ENCODE measurements at regions not wholly inside any gene's neighbourhood (a gene's known extent, or its start where the extent isn't known, plus 50 kb on each side); places are given as distances from the start of the nearest gene placed in this dataset.
"Not testable (repeated sequence)": the region's sequence is repeated elsewhere in the genome, so short reads cannot be mapped to it uniquely, and the experiment has no call there.

- H3K4me3 ChIP-seq (ENCODE audit: low read depth in 1 of 2, low read length in 2 of 2), result no peak overlapping the region
- H3K27ac ChIP-seq (ENCODE audit: low read length), result no peak overlapping the region
- H3K36me3 ChIP-seq (ENCODE audit: control insufficient read depth in 1 of 2, insufficient read depth in 2 of 2, low read length in 2 of 2), result no peaks in the 10 kb centered on the region
Observed at GRCh38 chr4:144851948-144852347, 206.0 kb downstream of the HHIP start.

GRCh38 chr4:144861471-144861870, 215.5 kb downstream of the HHIP start:
- no peaks in the 10 kb centered on the region for H3K27me3 ChIP-seq (ENCODE audit: low read depth, low read length)
- no peaks in the 10 kb centered on the region for H3K36me3 ChIP-seq (ENCODE audit: control insufficient read depth in 1 of 2, insufficient read depth in 2 of 2, low read length in 2 of 2)
- H3K27ac ChIP-seq (ENCODE audit: low read length), result no peak overlapping the region
- no peaks in the 10 kb centered on the region for H3K4me1 ChIP-seq (ENCODE audit: control insufficient read depth in 1 of 2, insufficient read depth in 2 of 2, low read length in 2 of 2)
- no peak overlapping the region for H3K4me3 ChIP-seq (ENCODE audit: low read depth in 1 of 2, low read length in 2 of 2)
- H3K9me3 ChIP-seq (ENCODE audit: control insufficient read depth in 1 of 2, low read length in 2 of 2), result peaks cover 0 to 4% of the 10 kb centered on the region in 2 donors

More at GRCh38 chr4:144851948-144852347, 206.0 kb downstream of the HHIP start:
- no peaks in the 10 kb centered on the region for H3K27me3 ChIP-seq (ENCODE audit: low read depth, low read length)
- H3K9me3 ChIP-seq (ENCODE audit: control insufficient read depth in 1 of 2, low read length in 2 of 2), result peaks cover 0 to 3% of the 10 kb centered on the region in 2 donors
- no peaks in the 10 kb centered on the region for H3K4me1 ChIP-seq (ENCODE audit: control insufficient read depth in 1 of 2, insufficient read depth in 2 of 2, low read length in 2 of 2)

- H3K4me1 ChIP-seq (ENCODE audit: control insufficient read depth in 1 of 2, insufficient read depth in 2 of 2, low read length in 2 of 2), result no peaks in the 10 kb centered on the region
- no peaks in the 10 kb centered on the region for H3K36me3 ChIP-seq (ENCODE audit: control insufficient read depth in 1 of 2, insufficient read depth in 2 of 2, low read length in 2 of 2)
- H3K27me3 ChIP-seq (ENCODE audit: low read depth, low read length), result no peaks in the 10 kb centered on the region
- H3K4me3 ChIP-seq (ENCODE audit: low read depth in 1 of 2, low read length in 2 of 2), result no peak overlapping the region
- no peak overlapping the region for H3K27ac ChIP-seq (ENCODE audit: low read length)
- H3K9me3 ChIP-seq (ENCODE audit: control insufficient read depth in 1 of 2, low read length in 2 of 2), result peaks cover 0 to 4% of the 10 kb centered on the region in 2 donors
Observed at GRCh38 chr4:144862210-144862609, 216.3 kb downstream of the HHIP start.

GRCh38 chr4:144864891-144865290, 218.9 kb downstream of the HHIP start:
- not testable (repeated sequence) for H3K36me3 ChIP-seq (ENCODE audit: control insufficient read depth in 1 of 2, insufficient read depth in 2 of 2, low read length in 2 of 2); H3K4me3 ChIP-seq (ENCODE audit: low read depth in 1 of 2, low read length in 2 of 2); H3K27me3 ChIP-seq (ENCODE audit: low read depth, low read length); H3K4me1 ChIP-seq (ENCODE audit: control insufficient read depth in 1 of 2, insufficient read depth in 2 of 2, low read length in 2 of 2); H3K9me3 ChIP-seq (ENCODE audit: control insufficient read depth in 1 of 2, low read length in 2 of 2); H3K27ac ChIP-seq (ENCODE audit: low read length)

- Histone ChIP-seq H3K9me3 (ENCODE audit: control insufficient read depth in 1 of 2, low read length in 2 of 2) (peaks cover 0 to 2% of the 10 kb centered on the region in 2 donors), H3K27ac (ENCODE audit: low read length) (no peak overlapping the region), H3K4me3 (ENCODE audit: low read depth in 1 of 2, low read length in 2 of 2) (no peak overlapping the region), H3K36me3 (ENCODE audit: control insufficient read depth in 1 of 2, insufficient read depth in 2 of 2, low read length in 2 of 2) (no peaks in the 10 kb centered on the region), H3K4me1 (ENCODE audit: control insufficient read depth in 1 of 2, insufficient read depth in 2 of 2, low read length in 2 of 2) (no peaks in the 10 kb centered on the region), H3K27me3 (ENCODE audit: low read depth, low read length) (no peaks in the 10 kb centered on the region)
Observed at GRCh38 chr4:144868309-144868708, 222.4 kb downstream of the HHIP start.

GRCh38 chr4:144872508-144873225, 225.3 kb downstream of the ANAPC10 start:
- H3K27me3 ChIP-seq (ENCODE audit: low read depth, low read length), result no peaks in the 10 kb centered on the region
- H3K9me3 ChIP-seq (ENCODE audit: control insufficient read depth in 1 of 2, low read length in 2 of 2), result no peaks in the 10 kb centered on the region
- H3K4me3 ChIP-seq (ENCODE audit: low read depth in 1 of 2, low read length in 2 of 2), result no peak overlapping the region
- no peaks in the 10 kb centered on the region for H3K36me3 ChIP-seq (ENCODE audit: control insufficient read depth in 1 of 2, insufficient read depth in 2 of 2, low read length in 2 of 2)
- no peak overlapping the region for H3K27ac ChIP-seq (ENCODE audit: low read length)
- no peaks in the 10 kb centered on the region for H3K4me1 ChIP-seq (ENCODE audit: control insufficient read depth in 1 of 2, insufficient read depth in 2 of 2, low read length in 2 of 2)

- no peak overlapping the region for H3K4me3 ChIP-seq (ENCODE audit: low read depth in 1 of 2, low read length in 2 of 2)
- H3K27ac ChIP-seq (ENCODE audit: low read length), result no peak overlapping the region
- H3K36me3 ChIP-seq (ENCODE audit: control insufficient read depth in 1 of 2, insufficient read depth in 2 of 2, low read length in 2 of 2), result no peaks in the 10 kb centered on the region
Observed at GRCh38 chr4:144873226-144873990, 224.6 kb downstream of the ANAPC10 start.

GRCh38 chr4:144894573-144894972, 203.4 kb downstream of the ANAPC10 start:
- Histone ChIP-seq H3K36me3 (ENCODE audit: control insufficient read depth in 1 of 2, insufficient read depth in 2 of 2, low read length in 2 of 2) (no peaks in the 10 kb centered on the region), H3K27ac (ENCODE audit: low read length) (no peak overlapping the region), H3K4me1 (ENCODE audit: control insufficient read depth in 1 of 2, insufficient read depth in 2 of 2, low read length in 2 of 2) (no peaks in the 10 kb centered on the region), H3K4me3 (ENCODE audit: low read depth in 1 of 2, low read length in 2 of 2) (no peak overlapping the region), H3K9me3 (ENCODE audit: control insufficient read depth in 1 of 2, low read length in 2 of 2) (peaks cover 0 to 4% of the 10 kb centered on the region in 2 donors), H3K27me3 (ENCODE audit: low read depth, low read length) (no peaks in the 10 kb centered on the region)

More at GRCh38 chr4:144873226-144873990, 224.6 kb downstream of the ANAPC10 start:
- no peaks in the 10 kb centered on the region for H3K4me1 ChIP-seq (ENCODE audit: control insufficient read depth in 1 of 2, insufficient read depth in 2 of 2, low read length in 2 of 2)
- H3K9me3 ChIP-seq (ENCODE audit: control insufficient read depth in 1 of 2, low read length in 2 of 2), result no peaks in the 10 kb centered on the region
- H3K27me3 ChIP-seq (ENCODE audit: low read depth, low read length), result no peaks in the 10 kb centered on the region

GRCh38 chr4:144899393-144899792, 198.6 kb downstream of the ANAPC10 start:
- no peaks in the 10 kb centered on the region for H3K36me3 ChIP-seq (ENCODE audit: control insufficient read depth in 1 of 2, insufficient read depth in 2 of 2, low read length in 2 of 2)
- H3K27me3 ChIP-seq (ENCODE audit: low read depth, low read length), result no peaks in the 10 kb centered on the region
- H3K27ac ChIP-seq (ENCODE audit: low read length), result no peak overlapping the region
- no peak overlapping the region for H3K4me3 ChIP-seq (ENCODE audit: low read depth in 1 of 2, low read length in 2 of 2)
- no peaks in the 10 kb centered on the region for H3K4me1 ChIP-seq (ENCODE audit: control insufficient read depth in 1 of 2, insufficient read depth in 2 of 2, low read length in 2 of 2)
- H3K9me3 ChIP-seq (ENCODE audit: control insufficient read depth in 1 of 2, low read length in 2 of 2), result peaks cover 0 to 4% of the 10 kb centered on the region in 2 donors

GRCh38 chr4:144901141-144901540, 196.9 kb downstream of the ANAPC10 start:
- Histone ChIP-seq H3K27me3 (ENCODE audit: low read depth, low read length) (no peaks in the 10 kb centered on the region), H3K27ac (ENCODE audit: low read length) (no peak overlapping the region), H3K36me3 (ENCODE audit: control insufficient read depth in 1 of 2, insufficient read depth in 2 of 2, low read length in 2 of 2) (no peaks in the 10 kb centered on the region), H3K4me3 (ENCODE audit: low read depth in 1 of 2, low read length in 2 of 2) (no peak overlapping the region), H3K4me1 (ENCODE audit: control insufficient read depth in 1 of 2, insufficient read depth in 2 of 2, low read length in 2 of 2) (peaks cover 0 to 5% of the 10 kb centered on the region in 2 donors), H3K9me3 (ENCODE audit: control insufficient read depth in 1 of 2, low read length in 2 of 2) (peaks cover 0 to 4% of the 10 kb centered on the region in 2 donors)

GRCh38 chr4:144902614-144903013, 195.4 kb downstream of the ANAPC10 start:
- H3K9me3 ChIP-seq (ENCODE audit: control insufficient read depth in 1 of 2, low read length in 2 of 2), result peaks cover 0 to 4% of the 10 kb centered on the region in 2 donors
- H3K4me3 ChIP-seq (ENCODE audit: low read depth in 1 of 2, low read length in 2 of 2), result no peak overlapping the region
- H3K36me3 ChIP-seq (ENCODE audit: control insufficient read depth in 1 of 2, insufficient read depth in 2 of 2, low read length in 2 of 2), result no peaks in the 10 kb centered on the region
- peaks cover 0 to 8% of the 10 kb centered on the region in 2 donors for H3K4me1 ChIP-seq (ENCODE audit: control insufficient read depth in 1 of 2, insufficient read depth in 2 of 2, low read length in 2 of 2)
- no peaks in the 10 kb centered on the region for H3K27me3 ChIP-seq (ENCODE audit: low read depth, low read length)
- H3K27ac ChIP-seq (ENCODE audit: low read length), result no peak overlapping the region

Data from muscle layer of duodenum (tissue), 2 donors.